ENCODE measurements at regions not wholly inside any gene's neighbourhood (a gene's known extent, or its start where the extent isn't known, plus 50 kb on each side); places are given as distances from the start of the nearest gene placed in this dataset.

DNA sequence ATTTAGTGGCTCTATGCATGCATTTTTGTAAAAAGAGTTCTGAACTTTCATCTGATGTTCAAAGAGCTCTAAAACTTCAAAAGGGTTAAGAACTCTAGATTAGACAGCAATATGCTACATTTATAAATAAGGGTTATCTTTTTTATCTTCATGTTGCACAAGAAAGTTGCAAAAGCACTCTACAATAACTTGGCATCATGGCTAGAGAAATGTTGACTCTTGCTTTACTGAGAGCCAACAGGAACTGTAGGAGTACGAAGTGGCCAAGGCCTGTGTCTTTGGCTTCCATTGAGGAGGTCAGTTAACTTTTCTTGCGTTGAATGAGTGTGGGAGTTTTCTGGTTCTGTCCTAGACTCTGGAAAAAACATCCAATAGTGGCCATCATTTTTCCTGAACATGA is 516.9 kb downstream of the TFAP2B start:
- Histone ChIP-seq H3K79me2 (ENCODE audit: insufficient read depth, low read length) (no peaks in the 10 kb centered on the region), H3K9me3 (ENCODE audit: low read length) (no peaks in the 10 kb centered on the region), H3K4me1 (ENCODE audit: insufficient read depth, low read length) (no peaks in the 10 kb centered on the region), H3K4me3 (replicated peaks in 1 of 3; ENCODE audit: insufficient read depth in 1 of 3, low read depth in 2 of 3, low read length in 3 of 3) (no peak overlapping the region), H2AFZ (ENCODE audit: low read length) (no peak overlapping the region), H4K20me1 (ENCODE audit: insufficient read depth, low read length) (no peaks in the 10 kb centered on the region), H3K9ac (ENCODE audit: insufficient read depth, low read depth, low read length) (no peak overlapping the region), H3K4me2 (ENCODE audit: low read depth, low read length) (no peak overlapping the region), H3K27ac (ENCODE audit: extremely low read length, insufficient read depth, low read length) (no peak overlapping the region), H3K36me3 (replicated peaks in 1 of 2; ENCODE audit: control insufficient read depth in 1 of 2, insufficient read depth in 2 of 2, low read length in 2 of 2) (no peaks in the 10 kb centered on the region), H3K27me3 (ENCODE audit: control insufficient read depth in 1 of 2, insufficient read depth in 2 of 2, low read length in 2 of 2) (no peaks in the 10 kb centered on the region)
- ChIA-PET CTCF (ENCODE audit: low intra/inter-chr PET ratio, low total read pairs) (no interaction called here), POLR2A (no interaction called here)
- no TSS peak for BruUV-seq (replicated peaks)
- no peak for ATAC-seq
- WGBS (ENCODE audit: low lambda C conversion rate): 17% methylated on average over 2 of the region's 2 CpGs
- TF ChIP-seq SOX6 (IDR thresholded peaks at IDR 0.05) (no peak), SOX6 (CRISPR knock-in tag; IDR thresholded peaks at IDR 0.05) (no peak), ATF3 (CRISPR knock-in tag; IDR thresholded peaks at IDR 0.05) (no peak), ASH2L (IDR thresholded peaks at IDR 0.05; ENCODE audit: insufficient read length, low read depth, low read length) (no peak), ZBTB14 (CRISPR knock-in tag; IDR thresholded peaks at IDR 0.05) (no peak), NFKB2 (CRISPR knock-in tag; IDR thresholded peaks at IDR 0.05; ENCODE audit: borderline replicate concordance) (no peak), MZF1 (CRISPR knock-in tag; IDR thresholded peaks at IDR 0.05; ENCODE audit: borderline replicate concordance) (no peak), SSRP1 (CRISPR knock-in tag; IDR thresholded peaks at IDR 0.05) (no peak), ZNF777 (CRISPR knock-in tag; IDR thresholded peaks at IDR 0.05) (no peak), RBFOX2 (IDR thresholded peaks at IDR 0.05; ENCODE audit: low read depth, low read length) (no peak), CENPX (CRISPR knock-in tag; IDR thresholded peaks at IDR 0.05) (no peak), HNRNPK (IDR thresholded peaks at IDR 0.05; ENCODE audit: low read depth, low read length, poor library complexity, severe bottlenecking) (no peak), ISX (CRISPR knock-in tag; conservative IDR thresholded peaks at IDR 0.05) (no peak), ZNF781 (CRISPR knock-in tag; IDR thresholded peaks at IDR 0.05; ENCODE audit: borderline replicate concordance, not compliant biosample characterization) (no peak), STAT5B (CRISPR knock-in tag; IDR thresholded peaks at IDR 0.05) (no peak)
- TF ChIP-seq, protein P1, sequence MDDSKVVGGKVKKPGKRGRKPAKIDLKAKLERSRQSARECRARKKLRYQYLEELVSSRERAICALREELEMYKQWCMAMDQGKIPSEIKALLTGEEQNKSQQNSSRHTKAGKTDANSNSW (CRISPR knock-in tag; IDR thresholded peaks at IDR 0.05; ENCODE audit: borderline replicate concordance): no peak
- TF ChIP-seq, protein P2, sequence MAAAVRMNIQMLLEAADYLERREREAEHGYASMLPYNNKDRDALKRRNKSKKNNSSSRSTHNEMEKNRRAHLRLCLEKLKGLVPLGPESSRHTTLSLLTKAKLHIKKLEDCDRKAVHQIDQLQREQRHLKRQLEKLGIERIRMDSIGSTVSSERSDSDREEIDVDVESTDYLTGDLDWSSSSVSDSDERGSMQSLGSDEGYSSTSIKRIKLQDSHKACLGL (CRISPR knock-in tag; IDR thresholded peaks at IDR 0.05): no peak
- TF ChIP-seq, protein P3, sequence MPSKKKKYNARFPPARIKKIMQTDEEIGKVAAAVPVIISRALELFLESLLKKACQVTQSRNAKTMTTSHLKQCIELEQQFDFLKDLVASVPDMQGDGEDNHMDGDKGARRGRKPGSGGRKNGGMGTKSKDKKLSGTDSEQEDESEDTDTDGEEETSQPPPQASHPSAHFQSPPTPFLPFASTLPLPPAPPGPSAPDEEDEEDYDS (CRISPR knock-in tag; IDR thresholded peaks at IDR 0.05): no peak
- FAIRE-seq: no peak
- in situ Hi-C loops (cut with HindIII; ENCODE audit: extremely low pct_ligation_motif_present, low pct_unique_long_range_greater_than_20kb) (no loop called here), intact Hi-C loops (cut with micrococcal nuclease; ENCODE audit: unreplicated experiment) (no loop called here)
- DNase-seq (ENCODE audit: low spot score): no peak
